K562 (cell line): ENCODE measurements at regions not wholly inside any gene's neighbourhood (a gene's known extent, or its start where the extent isn't known, plus 50 kb on each side); places are given as distances from the start of the nearest gene placed in this dataset.

Experiments used
- ETV5 ChIP-seq: sonication (generic); formaldehyde crosslinking; IDR thresholded peaks from 2 replicates; pipeline ENCODE4 v1.4.0; 2020; ENCODE audit warnings: low read depth, mild to moderate bottlenecking, missing genetic modification reagents
- FOXM1 ChIP-seq, 2 experiments: fragments of 450-650 bp in 1 of 2; sonication (generic) in 1 of 2; formaldehyde crosslinking in 1 of 2; IDR thresholded peaks; 2 replicates each; pipeline versions ENCODE4 v1.6.1 to v1.9.0; 2017 to 2022; ENCODE audit warnings: low read depth in 2 of 2, mild to moderate bottlenecking in 2 of 2, missing genetic modification reagents in 1 of 2, moderate library complexity in 1 of 2
- KLF16 ChIP-seq: IDR thresholded peaks from 2 replicates; pipeline ENCODE4 v1.6.1; 2016; ENCODE audit warnings: antibody characterized with exemption
- MAFK ChIP-seq: IDR thresholded peaks from 2 replicates; pipeline ENCODE4 v1.6.1; 2011; ENCODE audit warnings: low read length, improper control_type of control experiment
- POLR2AphosphoS5 ChIP-seq: IDR thresholded peaks from 2 replicates; pipeline ENCODE4 v1.6.1; 2011; ENCODE audit warnings: mild to moderate bottlenecking, low read depth, low read length, moderate library complexity; ENCODE audit not compliant: control insufficient read depth, insufficient read depth
- SIN3B ChIP-seq: fragments of 450-650 bp; IDR thresholded peaks from 2 replicates; pipeline ENCODE4 v1.6.1; 2017; ENCODE audit warnings: low read depth, mild to moderate bottlenecking, moderate library complexity
- SIRT6 ChIP-seq: IDR thresholded peaks from one replicate; pipeline ENCODE4 v1.6.1; 2012; ENCODE audit warnings: low read depth, mild to moderate bottlenecking, control low read depth, inconsistent platforms, low read length, moderate library complexity
- TGIF2 ChIP-seq: sonication (generic); formaldehyde crosslinking; IDR thresholded peaks from 2 replicates; pipeline ENCODE4 v1.8.1; 2022; ENCODE audit warnings: mild to moderate bottlenecking, missing genetic modification reagents, moderate library complexity

DNA sequence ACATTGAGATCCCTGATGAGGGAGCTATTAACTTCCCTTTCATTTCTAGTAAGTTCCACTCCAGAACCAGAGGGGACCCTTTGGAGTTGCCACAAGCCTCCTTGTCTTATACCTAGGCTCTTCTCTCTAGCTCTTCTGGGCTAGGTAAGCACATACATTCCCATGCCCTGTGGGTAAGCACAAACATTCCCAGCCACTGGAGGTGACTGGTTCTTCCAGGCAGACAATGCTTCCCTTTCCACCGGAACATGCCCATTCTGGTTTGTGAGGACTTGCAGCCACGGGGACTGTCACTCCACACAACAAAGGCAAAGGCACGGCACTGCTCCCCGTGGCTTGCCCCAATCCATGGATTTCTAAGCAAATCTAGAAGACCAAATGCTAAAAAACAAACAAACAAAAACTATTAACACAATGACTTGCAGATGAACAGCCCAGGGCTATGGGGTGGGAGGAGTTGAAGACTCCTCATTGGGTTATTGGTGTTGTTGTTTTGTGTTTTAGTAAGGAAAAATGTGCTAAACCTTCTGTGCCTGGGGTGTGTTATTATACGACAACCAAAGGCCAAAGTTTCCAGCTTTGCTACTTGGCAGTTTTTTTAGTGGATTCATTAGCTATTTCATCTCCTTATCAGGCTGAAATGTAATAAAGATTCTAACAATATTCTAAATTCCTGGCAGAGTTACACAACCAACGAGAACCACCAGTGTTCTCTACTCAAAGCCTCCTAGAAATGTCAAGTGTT, 276.2 kb downstream of the SYK start:
- TF ChIP-seq FOXM1 (IDR thresholded peaks at IDR 0.05; ENCODE audit: low read depth) (no peak), FOXM1 (CRISPR knock-in tag; IDR thresholded peaks at IDR 0.05; ENCODE audit: low read depth) (no peak), ETV5 (CRISPR knock-in tag) (no peak), SIN3B (no peak), SIRT6 (no peak), KLF16 (no peak), MAFK (no peak), POLR2AphosphoS5 (no peak), TGIF2 (CRISPR knock-in tag) (no peak)
